Fibroblast of upper back skin (primary cell): ENCODE measurements at regions not wholly inside any gene's neighbourhood (a gene's known extent, or its start where the extent isn't known, plus 50 kb on each side); places are given as distances from the start of the nearest gene placed in this dataset.
A peak's percentile ranks its signal among the peaks of the same experiment; 100 is the strongest.
"Not testable (repeated sequence)": the region's sequence is repeated elsewhere in the genome, so short reads cannot be mapped to it uniquely, and the experiment has no call there.

Experiments used
- DNase-seq: peaks from one replicate; pipeline ENCODE4 v3.0.0-alpha.2; 2013

GRCh38 chr2:107730898-107731297 is 95.8 kb upstream of the RGPD4 start:
- peak; percentile 28 for DNase-seq

- no peak for DNase-seq
Measured at GRCh38 chr2:107731435-107731834, 95.3 kb upstream of the RGPD4 start.

GRCh38 chr2:107735201-107735600 is 91.5 kb upstream of the RGPD4 start:
- DNase-seq, result peak; percentile 61

- peak; percentile 78 for DNase-seq
Measured at GRCh38 chr2:107737756-107738155, 88.9 kb upstream of the RGPD4 start.

GRCh38 chr2:107738266-107738665 is 88.4 kb upstream of the RGPD4 start:
- peak; percentile 3 for DNase-seq

- DNase-seq, result no peak
Measured at GRCh38 chr2:107740300-107740699, 86.4 kb upstream of the RGPD4 start.

GRCh38 chr2:107742460-107743027 is 84.1 kb upstream of the RGPD4 start:
- no peak for DNase-seq

- DNase-seq, result no peak
Measured at GRCh38 chr2:107743274-107743673, 83.4 kb upstream of the RGPD4 start.

GRCh38 chr2:107745100-107745499 is 81.6 kb upstream of the RGPD4 start:
- no peak for DNase-seq

GRCh38 chr2:107746552-107747198 is 80.0 kb upstream of the RGPD4 start:
- DNase-seq, result not testable (repeated sequence)

GRCh38 chr2:107747199-107747963 is 79.3 kb upstream of the RGPD4 start:
- DNase-seq, result not testable (repeated sequence)

GRCh38 chr2:107747964-107748583 is 78.6 kb upstream of the RGPD4 start:
- no peak for DNase-seq

- no peak for DNase-seq
Measured at GRCh38 chr2:107751936-107752335, 74.8 kb upstream of the RGPD4 start.

- not testable (repeated sequence) for DNase-seq
Measured at GRCh38 chr2:107753806-107754205, 72.9 kb upstream of the RGPD4 start.

GRCh38 chr2:107757223-107757622 is 69.5 kb upstream of the RGPD4 start:
- DNase-seq, result no peak

- DNase-seq, result no peak
Measured at GRCh38 chr2:107760620-107761364, 65.9 kb upstream of the RGPD4 start.

GRCh38 chr2:107772353-107772752 is 54.3 kb upstream of the RGPD4 start:
- DNase-seq, result no peak

GRCh38 chr2:107775211-107775610 is 51.5 kb upstream of the RGPD4 start:
- no peak for DNase-seq

GRCh38 chr2:107775791-107776190 is 50.9 kb upstream of the RGPD4 start:
- DNase-seq, result no peak

- no peak for DNase-seq
Measured at GRCh38 chr2:107776362-107776761, 50.3 kb upstream of the RGPD4 start.
